Ishikawa (cell line): ENCODE measurements at regions not wholly inside any gene's neighbourhood (a gene's known extent, or its start where the extent isn't known, plus 50 kb on each side); places are given as distances from the start of the nearest gene placed in this dataset.

ENCODE experiments used
- CEBPB ChIP-seq: IDR thresholded peaks from 2 replicates; pipeline ENCODE4 v1.6.1; 2012
- CREB1 ChIP-seq: IDR thresholded peaks from 2 replicates; pipeline ENCODE4 v1.6.1; 2012; ENCODE audit warnings: low read depth
- EGR1 ChIP-seq: IDR thresholded peaks from 2 replicates; pipeline ENCODE4 v1.6.1; 2012
- EP300 ChIP-seq: IDR thresholded peaks from 2 replicates; pipeline ENCODE4 v1.6.1; 2012; ENCODE audit warnings: borderline replicate concordance
- RAD21 ChIP-seq: IDR thresholded peaks from 2 replicates; pipeline ENCODE4 v1.6.1; 2012; ENCODE audit warnings: low read depth
- ZBTB7A ChIP-seq: IDR thresholded peaks from 2 replicates; pipeline ENCODE4 v1.6.1; 2012; ENCODE audit warnings: low read depth
- TF ChIP-seq, protein P1 (sequence below): IDR thresholded peaks from 2 replicates; pipeline ENCODE4 v1.6.1; 2012
- TF ChIP-seq, protein P2 (sequence below): IDR thresholded peaks from 2 replicates; pipeline ENCODE4 v1.6.1; 2012; ENCODE audit warnings: low read depth, mild to moderate bottlenecking

DNA sequence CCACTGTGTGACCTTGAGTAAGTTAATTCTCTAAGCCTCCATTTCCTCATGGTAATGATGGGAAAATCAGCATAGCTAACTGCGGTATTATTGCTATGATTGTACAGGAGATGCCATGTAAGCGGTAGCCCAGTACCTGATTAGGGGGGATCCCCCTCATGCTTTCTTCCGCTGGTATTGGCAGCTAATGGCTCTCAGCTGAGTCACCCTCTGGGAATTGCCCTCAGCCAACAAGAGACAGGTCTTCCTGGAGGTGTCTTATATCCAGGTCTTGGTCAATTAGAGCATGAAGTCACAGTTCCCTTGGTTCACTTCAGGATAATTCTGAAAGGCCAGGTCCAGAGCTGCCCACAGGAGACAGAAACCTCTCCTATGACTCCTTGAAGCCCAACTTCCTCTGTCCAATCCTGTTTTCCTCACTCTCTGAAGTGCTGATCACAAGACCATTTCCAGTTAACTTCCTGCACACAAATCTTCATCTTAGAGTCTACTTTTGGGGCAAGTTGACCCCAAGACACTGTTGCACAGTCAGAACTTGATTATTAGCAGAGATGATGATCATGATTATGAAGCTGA is 724.7 kb upstream of the ZNF385D start:
- TF ChIP-seq EGR1: no peak
- TF ChIP-seq CEBPB: no peak
- TF ChIP-seq CREB1: no peak
- TF ChIP-seq EP300: no peak
- no peak for TF ChIP-seq ZBTB7A
- TF ChIP-seq, protein P1, sequence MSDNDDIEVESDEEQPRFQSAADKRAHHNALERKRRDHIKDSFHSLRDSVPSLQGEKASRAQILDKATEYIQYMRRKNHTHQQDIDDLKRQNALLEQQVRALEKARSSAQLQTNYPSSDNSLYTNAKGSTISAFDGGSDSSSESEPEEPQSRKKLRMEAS: no peak
- TF ChIP-seq, protein P2, sequence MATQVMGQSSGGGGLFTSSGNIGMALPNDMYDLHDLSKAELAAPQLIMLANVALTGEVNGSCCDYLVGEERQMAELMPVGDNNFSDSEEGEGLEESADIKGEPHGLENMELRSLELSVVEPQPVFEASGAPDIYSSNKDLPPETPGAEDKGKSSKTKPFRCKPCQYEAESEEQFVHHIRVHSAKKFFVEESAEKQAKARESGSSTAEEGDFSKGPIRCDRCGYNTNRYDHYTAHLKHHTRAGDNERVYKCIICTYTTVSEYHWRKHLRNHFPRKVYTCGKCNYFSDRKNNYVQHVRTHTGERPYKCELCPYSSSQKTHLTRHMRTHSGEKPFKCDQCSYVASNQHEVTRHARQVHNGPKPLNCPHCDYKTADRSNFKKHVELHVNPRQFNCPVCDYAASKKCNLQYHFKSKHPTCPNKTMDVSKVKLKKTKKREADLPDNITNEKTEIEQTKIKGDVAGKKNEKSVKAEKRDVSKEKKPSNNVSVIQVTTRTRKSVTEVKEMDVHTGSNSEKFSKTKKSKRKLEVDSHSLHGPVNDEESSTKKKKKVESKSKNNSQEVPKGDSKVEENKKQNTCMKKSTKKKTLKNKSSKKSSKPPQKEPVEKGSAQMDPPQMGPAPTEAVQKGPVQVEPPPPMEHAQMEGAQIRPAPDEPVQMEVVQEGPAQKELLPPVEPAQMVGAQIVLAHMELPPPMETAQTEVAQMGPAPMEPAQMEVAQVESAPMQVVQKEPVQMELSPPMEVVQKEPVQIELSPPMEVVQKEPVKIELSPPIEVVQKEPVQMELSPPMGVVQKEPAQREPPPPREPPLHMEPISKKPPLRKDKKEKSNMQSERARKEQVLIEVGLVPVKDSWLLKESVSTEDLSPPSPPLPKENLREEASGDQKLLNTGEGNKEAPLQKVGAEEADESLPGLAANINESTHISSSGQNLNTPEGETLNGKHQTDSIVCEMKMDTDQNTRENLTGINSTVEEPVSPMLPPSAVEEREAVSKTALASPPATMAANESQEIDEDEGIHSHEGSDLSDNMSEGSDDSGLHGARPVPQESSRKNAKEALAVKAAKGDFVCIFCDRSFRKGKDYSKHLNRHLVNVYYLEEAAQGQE: no peak
- no peak for TF ChIP-seq RAD21
